RWPE2 (cell line): ENCODE measurements at regions not wholly inside any gene's neighbourhood (a gene's known extent, or its start where the extent isn't known, plus 50 kb on each side); places are given as distances from the start of the nearest gene placed in this dataset.
A peak's percentile ranks its signal among the peaks of the same experiment; 100 is the strongest.

Experiments used
- ATAC-seq: fragments of 200-7000 bp; cut with Tn5 transposase; 3 replicates; pipeline ENCODE4 v1.9.1; 2021; ENCODE audit warnings: low read depth
- DNase-seq: peaks from one replicate; pipeline ENCODE4 v3.0.0-alpha.2; 2020; ENCODE audit warnings: low spot score
- H3K27ac ChIP-seq: fragments of 450-650 bp; 2 replicates; pipeline ENCODE4 v1.5.1; 2017; ENCODE audit warnings: mild to moderate bottlenecking; ENCODE audit not compliant: poor library complexity, severe bottlenecking
- H3K27me3 ChIP-seq: fragments of 250-450 bp; sonication (Bioruptor Pico); 2 replicates; pipeline ENCODE4 v1.5.1; 2021; ENCODE audit warnings: mild to moderate bottlenecking, moderate library complexity; ENCODE audit not compliant: insufficient read depth, poor library complexity, severe bottlenecking
- H3K36me3 ChIP-seq: fragments of 250-450 bp; sonication (Bioruptor Pico); 2 replicates; pipeline ENCODE4 v1.5.1; 2020; ENCODE audit warnings: low read depth, mild to moderate bottlenecking, moderate library complexity
- H3K4me1 ChIP-seq: fragments of 250-450 bp; sonication (Bioruptor Pico); 2 replicates; pipeline ENCODE4 v1.5.1; 2021; ENCODE audit warnings: mild to moderate bottlenecking, moderate library complexity; ENCODE audit not compliant: insufficient read depth, poor library complexity, severe bottlenecking
- H3K4me3 ChIP-seq: fragments of 250-450 bp; sonication (Bioruptor Pico); 2 replicates; pipeline ENCODE4 v1.5.1; 2021; ENCODE audit warnings: mild to moderate bottlenecking, moderate library complexity; ENCODE audit not compliant: severe bottlenecking
- H3K9me3 ChIP-seq: fragments of 250-450 bp; sonication (Bioruptor Pico); 2 replicates; pipeline ENCODE4 v1.5.1; 2021; ENCODE audit warnings: mild to moderate bottlenecking, moderate library complexity; ENCODE audit not compliant: severe bottlenecking
- CTCF ChIP-seq: fragments of 450-650 bp; IDR thresholded peaks from one replicate; pipeline ENCODE4 v1.5.1; 2017; ENCODE audit warnings: mild to moderate bottlenecking, moderate library complexity; ENCODE audit not compliant: poor library complexity, severe bottlenecking

DNA sequence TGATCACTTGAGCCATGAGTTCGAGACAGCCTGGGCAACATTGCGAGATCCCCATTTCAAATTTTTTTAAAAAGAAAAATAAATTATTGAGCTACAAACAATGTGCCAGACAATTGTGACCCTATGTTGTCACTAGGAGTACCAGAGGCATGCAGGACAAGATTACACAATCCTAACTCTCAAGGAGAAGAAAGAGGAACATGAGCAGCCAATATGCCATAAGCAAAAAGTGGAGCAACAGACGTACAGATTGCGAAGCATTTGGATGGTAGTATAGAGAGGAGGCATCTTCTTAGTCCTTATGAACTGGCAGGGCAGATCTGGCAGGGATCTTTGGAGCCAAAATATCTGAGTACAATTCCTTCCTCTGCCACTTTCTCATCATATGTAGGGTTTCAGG is 156.4 kb downstream of the OR2B2 start:
- H3K4me1 ChIP-seq = peaks cover 6% of the 10 kb centered on the region
- H3K27me3 ChIP-seq = no peaks in the 10 kb centered on the region
- ATAC-seq = no peak

GRCh38 chr6:27754408-27754782 is 157.8 kb downstream of the OR2B2 start:
- DNase-seq (no peak), ATAC-seq (no peak)
- H3K27me3 ChIP-seq = no peaks in the 10 kb centered on the region
- H3K36me3 ChIP-seq = no peaks in the 10 kb centered on the region
- TF ChIP-seq CTCF = no peak
- no peaks in the 10 kb centered on the region for H3K9me3 ChIP-seq
- H3K4me1 ChIP-seq = peaks cover 6% of the 10 kb centered on the region
- peak overlapping the region; percentile 60 for H3K4me3 ChIP-seq
- H3K27ac ChIP-seq = no peak overlapping the region

More for the DNA sequence above, 156.4 kb downstream of the OR2B2 start:
- no peaks in the 10 kb centered on the region for H3K9me3 ChIP-seq
- no peak overlapping the region for H3K27ac ChIP-seq
- H3K36me3 ChIP-seq = no peaks in the 10 kb centered on the region
- no peak for DNase-seq
- no peak overlapping the region for H3K4me3 ChIP-seq
- TF ChIP-seq CTCF = no peak

GRCh38 chr6:27753668-27754407 is 158.4 kb downstream of the OR2B2 start:
- H3K4me1 ChIP-seq = peaks cover 6% of the 10 kb centered on the region
- ATAC-seq (peak; percentile 89), DNase-seq (peak; percentile 87)
- H3K27me3 ChIP-seq = no peaks in the 10 kb centered on the region
- H3K36me3 ChIP-seq = no peaks in the 10 kb centered on the region
- peak; percentile 12 for TF ChIP-seq CTCF
- no peaks in the 10 kb centered on the region for H3K9me3 ChIP-seq
- no peak overlapping the region for H3K27ac ChIP-seq
- H3K4me3 ChIP-seq = peak overlapping the region; percentile 60

GRCh38 chr6:27752038-27752885 is 159.9 kb downstream of the OR2B2 start:
- H3K27ac ChIP-seq = peak overlapping the region; percentile 21
- H3K36me3 ChIP-seq = no peaks in the 10 kb centered on the region
- DNase-seq (no peak), ATAC-seq (peak; percentile 65)
- TF ChIP-seq CTCF = peak; percentile 95
- no peaks in the 10 kb centered on the region for H3K9me3 ChIP-seq
- no peaks in the 10 kb centered on the region for H3K27me3 ChIP-seq
- peak overlapping the region; percentile 60 for H3K4me3 ChIP-seq
- H3K4me1 ChIP-seq = peaks cover 6% of the 10 kb centered on the region

- H3K4me1 ChIP-seq = peaks cover 6% of the 10 kb centered on the region
- TF ChIP-seq CTCF = no peak
- no peaks in the 10 kb centered on the region for H3K27me3 ChIP-seq
- no peak overlapping the region for H3K27ac ChIP-seq
- no peaks in the 10 kb centered on the region for H3K36me3 ChIP-seq
- ATAC-seq (no peak), DNase-seq (no peak)
- no peak overlapping the region for H3K4me3 ChIP-seq
- no peaks in the 10 kb centered on the region for H3K9me3 ChIP-seq
Observed at GRCh38 chr6:27748661-27749060, 163.5 kb downstream of the OR2B2 start.
